H9 (cell line): ENCODE measurements at regions not wholly inside any gene's neighbourhood (a gene's known extent, or its start where the extent isn't known, plus 50 kb on each side); places are given as distances from the start of the nearest gene placed in this dataset.

Experiments
- DNase-seq: peaks from one replicate; pipeline ENCODE4 v3.0.0-alpha.2; 2017
- H2AFZ ChIP-seq: one replicate; pipeline ENCODE4 v1.6.1; 2013; ENCODE audit warnings: mild to moderate bottlenecking, low read length, control low read depth, moderate library complexity
- H2AK5ac ChIP-seq: 2 replicates; pipeline ENCODE4 v1.6.1; 2013; ENCODE audit warnings: low read length, control low read depth, mixed read lengths; ENCODE audit not compliant: insufficient read length
- H2BK120ac ChIP-seq: one replicate; pipeline ENCODE4 v1.6.1; 2013; ENCODE audit warnings: low read depth, mild to moderate bottlenecking, low read length, control low read depth, inconsistent platforms; ENCODE audit not compliant: poor library complexity, severe bottlenecking
- H2BK12ac ChIP-seq: 2 replicates; pipeline ENCODE4 v1.6.1; 2013; ENCODE audit warnings: low read length, control low read depth, mixed read lengths, low read depth; ENCODE audit not compliant: insufficient read length
- H2BK15ac ChIP-seq: 2 replicates; pipeline ENCODE4 v1.6.1; 2013; ENCODE audit warnings: low read depth, low read length, control low read depth
- H2BK20ac ChIP-seq: one replicate; pipeline ENCODE4 v1.6.1; 2013; ENCODE audit warnings: low read depth, mild to moderate bottlenecking, low read length, control low read depth, inconsistent platforms; ENCODE audit not compliant: poor library complexity, severe bottlenecking
- H2BK5ac ChIP-seq: 2 replicates; pipeline ENCODE4 v1.6.1; 2013; ENCODE audit warnings: low read length, control low read depth, mixed read lengths; ENCODE audit not compliant: insufficient read length
- H3K14ac ChIP-seq: 2 replicates; pipeline ENCODE4 v1.6.1; 2013; ENCODE audit warnings: low read length, control low read depth; ENCODE audit not compliant: insufficient read depth
- H3K18ac ChIP-seq: 2 replicates; pipeline ENCODE4 v1.6.1; 2013; ENCODE audit warnings: low read depth, mild to moderate bottlenecking, mixed read lengths, low read length, control low read depth; ENCODE audit not compliant: insufficient read length
- H3K23ac ChIP-seq: 2 replicates; pipeline ENCODE4 v1.6.1; 2013; ENCODE audit warnings: low read length, control low read depth, mixed read lengths, low read depth; ENCODE audit not compliant: insufficient read length
- H3K23me2 ChIP-seq: 2 replicates; pipeline ENCODE4 v1.6.1; 2013; ENCODE audit warnings: low read depth, mild to moderate bottlenecking, mixed read lengths, low read length, control low read depth; ENCODE audit not compliant: insufficient read length, poor library complexity, severe bottlenecking
- H3K27ac ChIP-seq: 2 replicates; pipeline ENCODE4 v1.5.1; 2013; ENCODE audit warnings: low read length, control low read depth, mixed read lengths, low read depth; ENCODE audit not compliant: insufficient read length
- H3K27me3 ChIP-seq: 2 replicates; pipeline ENCODE4 v1.6.1; 2013; ENCODE audit warnings: low read length, control low read depth, inconsistent platforms; ENCODE audit not compliant: insufficient read depth
- H3K4ac ChIP-seq: 2 replicates; pipeline ENCODE4 v1.6.1; 2013; ENCODE audit warnings: low read depth, mild to moderate bottlenecking, control low read depth, inconsistent platforms, low read length, moderate library complexity
- H3K4me1 ChIP-seq: 2 replicates; pipeline ENCODE4 v1.6.1; 2013; ENCODE audit warnings: low read length, control low read depth, inconsistent platforms; ENCODE audit not compliant: insufficient read depth
- H3K4me2 ChIP-seq: 2 replicates; pipeline ENCODE4 v1.6.1; 2013; ENCODE audit warnings: low read length, control low read depth, mixed read lengths; ENCODE audit not compliant: insufficient read length, insufficient read depth
- H3K56ac ChIP-seq: 2 replicates; pipeline ENCODE4 v1.6.1; 2013; ENCODE audit warnings: low read depth, mild to moderate bottlenecking, mixed read lengths, low read length, control low read depth; ENCODE audit not compliant: insufficient read length
- H3K79me1 ChIP-seq: 2 replicates; pipeline ENCODE4 v1.6.1; 2013; ENCODE audit warnings: low read depth, mild to moderate bottlenecking, moderate library complexity, low read length, control low read depth, inconsistent platforms; ENCODE audit not compliant: insufficient read depth, poor library complexity, severe bottlenecking
- H3K79me2 ChIP-seq: 2 replicates; pipeline ENCODE4 v1.6.1; 2013; ENCODE audit warnings: low read length, control low read depth, inconsistent platforms; ENCODE audit not compliant: insufficient read depth
- H3K9ac ChIP-seq: 2 replicates; pipeline ENCODE4 v1.6.1; 2013; ENCODE audit warnings: low read length, control low read depth, mixed read lengths; ENCODE audit not compliant: insufficient read length; ENCODE audit errors: extremely low read depth
- H3K9me3 ChIP-seq: one replicate; pipeline ENCODE4 v1.6.1; 2013; ENCODE audit warnings: low read depth, low read length, inconsistent platforms; ENCODE audit not compliant: control insufficient read depth
- H3T11ph ChIP-seq: one replicate; pipeline ENCODE4 v1.6.1; 2013; ENCODE audit warnings: mild to moderate bottlenecking, low read length, control low read depth, inconsistent platforms
- H4K20me1 ChIP-seq: one replicate; pipeline ENCODE4 v1.6.1; 2013; ENCODE audit not compliant: control insufficient read depth, insufficient read length, insufficient read depth
- H4K5ac ChIP-seq: 2 replicates; pipeline ENCODE4 v1.6.1; 2013; ENCODE audit warnings: low read depth, mild to moderate bottlenecking, mixed read lengths, low read length, control low read depth; ENCODE audit not compliant: insufficient read length
- H4K8ac ChIP-seq: replicated peaks from 2 replicates; pipeline ENCODE4 v1.6.1; 2013; ENCODE audit warnings: low read length, control low read depth, mixed read lengths, low read depth; ENCODE audit not compliant: insufficient read length
- H4K91ac ChIP-seq: 2 replicates; pipeline ENCODE4 v1.6.1; 2013; ENCODE audit warnings: low read depth, mild to moderate bottlenecking, moderate library complexity, mixed read lengths, low read length, control low read depth; ENCODE audit not compliant: insufficient read length
- H3K27ac Mint-ChIP-seq, 3 experiments: 2 replicates in 2 of 3; 3 replicates in 1 of 3; pipeline ENCODE4 v1.8.0; 2020 to 2021; ENCODE audit warnings: mixed read lengths in 3 of 3, mild to moderate bottlenecking in 1 of 3, moderate library complexity in 1 of 3
- H3K27me3 Mint-ChIP-seq: 2 replicates; pipeline ENCODE4 v1.8.0; 2021; ENCODE audit warnings: low read depth, mild to moderate bottlenecking, moderate library complexity, mixed read lengths
- H3K36me3 Mint-ChIP-seq, 3 experiments: 2 replicates in 2 of 3; 3 replicates in 1 of 3; pipeline ENCODE4 v1.8.0; 2020 to 2021; ENCODE audit warnings: low read depth in 3 of 3, mixed read lengths in 3 of 3; ENCODE audit not compliant: insufficient read depth in 1 of 3
- H3K4me1 Mint-ChIP-seq, 2 experiments: 2 replicates each; pipeline ENCODE4 v1.8.0; 2020; ENCODE audit warnings: mixed read lengths in 2 of 2
- H3K4me3 Mint-ChIP-seq, 2 experiments: 2 replicates in 1 of 2; 3 replicates in 1 of 2; pipeline ENCODE4 v1.8.0; 2020 to 2021; ENCODE audit warnings: mild to moderate bottlenecking in 2 of 2, mixed read lengths in 2 of 2, moderate library complexity in 1 of 2
- H3K9me3 Mint-ChIP-seq, 2 experiments: 2 replicates in 1 of 2; 3 replicates in 1 of 2; pipeline ENCODE4 v1.8.0; 2020; ENCODE audit warnings: mild to moderate bottlenecking in 2 of 2, mixed read lengths in 2 of 2, moderate library complexity in 1 of 2
- CTCF ChIP-seq: fragments of 200-600 bp; sonication (generic); conservative IDR thresholded peaks from 3 replicates; pipeline ENCODE4 v1.8.0; 2021; ENCODE audit warnings: antibody characterized with exemption, mild to moderate bottlenecking
- WGBS: extraction: QIAGEN DNeasy Blood & Tissue Kit; methylation state at CpG from one replicate; pipeline ENCODE4 v1.1.7; 2013; ENCODE audit warnings: missing lambda C conversion rate, low lambda C conversion rate, mixed read lengths; ENCODE audit not compliant: insufficient read length; ENCODE audit errors: extremely low coverage; 5-methylcytosine and 5-hydroxymethylcytosine counted together

DNA sequence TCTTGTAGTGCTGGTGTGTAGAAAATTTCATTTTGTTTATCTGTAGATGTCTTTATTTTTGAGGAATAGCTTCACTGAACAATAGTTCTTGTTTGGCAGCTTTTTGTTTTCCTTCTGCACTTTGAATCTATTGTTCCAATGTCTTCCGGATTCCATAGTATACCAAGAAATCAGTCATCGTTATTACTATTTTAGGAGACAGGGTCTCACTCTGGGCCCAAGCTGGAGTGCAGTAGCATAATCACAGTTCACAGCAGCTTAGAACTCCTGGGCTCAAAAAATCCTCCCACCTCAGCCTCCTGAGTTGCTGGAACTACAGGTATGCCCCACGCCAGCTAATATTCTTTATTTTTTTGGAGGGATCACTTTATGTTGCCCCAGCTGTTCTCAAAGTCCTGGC, 67.7 kb upstream of the RGS2 start:
- Histone ChIP-seq H3K23me2 (no peaks in the 10 kb centered on the region), H4K5ac (no peak overlapping the region), H2BK120ac (no peak overlapping the region), H3K4me1 (no peaks in the 10 kb centered on the region), H3K79me2 (no peaks in the 10 kb centered on the region), H3K27ac (no peak overlapping the region), H3K27me3 (no peaks in the 10 kb centered on the region), H3K9me3 (no peaks in the 10 kb centered on the region), H3T11ph (no peak overlapping the region), H2BK12ac (no peak overlapping the region), H3K79me1 (no peaks in the 10 kb centered on the region), H4K20me1 (no peaks in the 10 kb centered on the region), H2AK5ac (no peak overlapping the region), H3K56ac (no peak overlapping the region), H2BK20ac (no peak overlapping the region), H3K14ac (no peak overlapping the region), H3K4me2 (no peak overlapping the region), H4K91ac (no peak overlapping the region), H3K18ac (no peak overlapping the region), H3K9ac (no peak overlapping the region), H2BK5ac (no peak overlapping the region), H3K23ac (no peak overlapping the region), H3K4ac (no peak overlapping the region), H2BK15ac (no peak overlapping the region), H2AFZ (no peak overlapping the region), H4K8ac (no peak overlapping the region)
- no peak for TF ChIP-seq CTCF
- Mint-ChIP-seq H3K27me3 (no peaks in the 10 kb centered on the region; the same call in 1 of the 2 replicates), H3K4me3 (no peak overlapping the region), H3K27ac (no peak overlapping the region), H3K4me1 (no peaks in the 10 kb centered on the region), H3K9me3 (peaks cover 8 to 14% of the 10 kb centered on the region in 2 experiments; a peak in 4 of 5 replicates), H3K36me3 (peaks cover 2 to 9% (median 4%) of the 10 kb centered on the region in 3 experiments; a peak in 4 of 7 replicates)
- no peak for DNase-seq
- no CpG with 5 or more reads among the region's 3 CpGs for WGBS
